HFFc6 (cell line): ENCODE measurements at regions not wholly inside any gene's neighbourhood (a gene's known extent, or its start where the extent isn't known, plus 50 kb on each side); places are given as distances from the start of the nearest gene placed in this dataset.

ENCODE experiments used
- DNase-seq: peaks from one replicate; pipeline ENCODE4 v3.0.0-alpha.2; 2018
- H3K27ac Mint-ChIP-seq: 2 replicates; pipeline ENCODE4 v1.8.0; 2020; ENCODE audit warnings: mild to moderate bottlenecking, mixed read lengths
- H3K27me3 Mint-ChIP-seq: 2 replicates; pipeline ENCODE4 v1.8.0; 2021; ENCODE audit warnings: mild to moderate bottlenecking, moderate library complexity, mixed read lengths; ENCODE audit not compliant: insufficient read depth
- H3K36me3 Mint-ChIP-seq: 2 replicates; pipeline ENCODE4 v1.8.0; 2021; ENCODE audit warnings: low read depth, mixed read lengths
- H3K4me1 Mint-ChIP-seq: 2 replicates; pipeline ENCODE4 v1.8.0; 2020; ENCODE audit warnings: low read depth, mixed read lengths
- H3K4me3 Mint-ChIP-seq: 2 replicates; pipeline ENCODE4 v1.8.0; 2020; ENCODE audit warnings: mild to moderate bottlenecking, moderate library complexity, mixed read lengths
- H3K9me3 Mint-ChIP-seq: 2 replicates; pipeline ENCODE4 v1.8.0; 2020; ENCODE audit warnings: mild to moderate bottlenecking, mixed read lengths
- TF ChIP-seq, protein P1 (sequence below): fragments of 200-600 bp; sonication (generic); IDR thresholded peaks from 2 replicates; pipeline ENCODE4 v1.5.0; 2021; ENCODE audit warnings: antibody characterized with exemption, mild to moderate bottlenecking

DNA sequence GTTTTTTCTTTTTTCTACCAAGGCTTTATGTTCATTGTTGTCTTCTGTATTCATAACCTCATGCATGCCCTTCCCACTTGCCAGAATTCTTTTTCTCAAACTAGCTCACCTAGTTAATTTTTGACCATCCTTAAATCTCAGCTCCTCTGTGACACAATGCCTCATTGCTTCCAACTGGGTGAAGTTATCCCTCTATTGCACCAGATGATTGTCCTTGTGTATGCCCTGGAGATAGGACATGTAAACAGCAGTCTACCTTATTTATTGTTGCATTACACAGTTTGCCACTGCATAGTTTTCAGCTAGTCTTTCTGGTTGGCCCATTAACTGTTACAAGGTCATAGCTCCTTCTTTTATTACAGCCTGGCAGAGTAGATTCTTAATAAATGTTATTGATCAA is 763.1 kb upstream of the COBL start:
- DNase-seq: no peak
- Mint-ChIP-seq H3K4me3 (no peak overlapping the region), H3K27me3 (no peaks in the 10 kb centered on the region), H3K9me3 (peaks cover 40% of the 10 kb centered on the region), H3K4me1 (no peaks in the 10 kb centered on the region), H3K27ac (no peak overlapping the region), H3K36me3 (no peaks in the 10 kb centered on the region)
- TF ChIP-seq, protein P1, sequence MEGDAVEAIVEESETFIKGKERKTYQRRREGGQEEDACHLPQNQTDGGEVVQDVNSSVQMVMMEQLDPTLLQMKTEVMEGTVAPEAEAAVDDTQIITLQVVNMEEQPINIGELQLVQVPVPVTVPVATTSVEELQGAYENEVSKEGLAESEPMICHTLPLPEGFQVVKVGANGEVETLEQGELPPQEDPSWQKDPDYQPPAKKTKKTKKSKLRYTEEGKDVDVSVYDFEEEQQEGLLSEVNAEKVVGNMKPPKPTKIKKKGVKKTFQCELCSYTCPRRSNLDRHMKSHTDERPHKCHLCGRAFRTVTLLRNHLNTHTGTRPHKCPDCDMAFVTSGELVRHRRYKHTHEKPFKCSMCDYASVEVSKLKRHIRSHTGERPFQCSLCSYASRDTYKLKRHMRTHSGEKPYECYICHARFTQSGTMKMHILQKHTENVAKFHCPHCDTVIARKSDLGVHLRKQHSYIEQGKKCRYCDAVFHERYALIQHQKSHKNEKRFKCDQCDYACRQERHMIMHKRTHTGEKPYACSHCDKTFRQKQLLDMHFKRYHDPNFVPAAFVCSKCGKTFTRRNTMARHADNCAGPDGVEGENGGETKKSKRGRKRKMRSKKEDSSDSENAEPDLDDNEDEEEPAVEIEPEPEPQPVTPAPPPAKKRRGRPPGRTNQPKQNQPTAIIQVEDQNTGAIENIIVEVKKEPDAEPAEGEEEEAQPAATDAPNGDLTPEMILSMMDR: no peak

- Mint-ChIP-seq H3K27me3 (no peaks in the 10 kb centered on the region), H3K9me3 (peaks cover 47% of the 10 kb centered on the region), H3K4me1 (no peaks in the 10 kb centered on the region)
Observed at GRCh38 chr7:52077571-52077970, 761.0 kb upstream of the COBL start.

DNA sequence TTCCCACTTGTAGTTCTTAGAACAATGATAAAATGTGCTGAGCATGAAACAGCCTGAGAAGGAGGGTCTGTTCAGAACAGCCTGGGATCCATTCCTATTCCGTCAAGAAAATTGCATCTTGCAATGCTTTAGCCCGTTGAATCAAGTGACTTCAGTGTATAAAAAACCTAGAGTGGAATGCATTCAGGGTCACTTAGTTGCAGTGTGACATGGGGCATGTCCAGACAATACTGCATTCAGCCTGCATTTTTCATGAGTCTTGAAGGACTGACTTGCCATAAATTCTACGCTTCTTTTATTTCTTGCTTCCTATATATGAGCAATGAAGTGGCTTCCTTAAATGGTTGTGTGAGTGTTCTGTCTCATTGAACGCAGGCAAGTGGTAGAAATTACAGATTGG is 758.3 kb upstream of the COBL start:
- Mint-ChIP-seq H3K4me1 (no peaks in the 10 kb centered on the region), H3K27ac (no peak overlapping the region), H3K9me3 (peaks cover 41% of the 10 kb centered on the region), H3K4me3 (no peak overlapping the region), H3K27me3 (no peaks in the 10 kb centered on the region), H3K36me3 (no peaks in the 10 kb centered on the region)
- no peak for DNase-seq
- TF ChIP-seq, protein P1: no peak

More at GRCh38 chr7:52077571-52077970, 761.0 kb upstream of the COBL start:
- TF ChIP-seq, protein P1: no peak
- no peak overlapping the region for H3K4me3 Mint-ChIP-seq
- H3K36me3 Mint-ChIP-seq: no peaks in the 10 kb centered on the region
- no peak for DNase-seq
- no peak overlapping the region for H3K27ac Mint-ChIP-seq

DNA sequence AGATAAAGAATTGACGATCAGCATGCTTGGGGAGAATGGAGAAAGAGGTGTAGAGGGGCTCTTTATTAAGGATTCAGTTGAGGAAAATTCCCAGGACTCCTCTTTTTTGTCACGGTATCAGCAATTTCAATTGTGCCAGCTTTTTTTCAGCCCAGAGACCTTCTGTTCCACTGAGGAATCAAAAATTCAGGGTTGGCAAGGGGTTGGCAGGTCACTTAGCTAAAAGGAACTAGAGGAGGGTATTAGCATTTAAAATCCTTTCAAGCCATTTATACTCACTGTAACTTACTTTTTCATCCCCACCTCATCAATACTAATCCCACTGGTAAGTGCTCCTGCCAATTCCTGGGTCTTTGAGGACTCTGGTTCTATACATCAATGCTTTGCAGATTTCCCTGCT is 757.5 kb upstream of the COBL start:
- Mint-ChIP-seq H3K4me1 (no peaks in the 10 kb centered on the region), H3K27me3 (no peaks in the 10 kb centered on the region), H3K27ac (no peak overlapping the region), H3K4me3 (no peak overlapping the region), H3K9me3 (peaks cover 41% of the 10 kb centered on the region), H3K36me3 (no peaks in the 10 kb centered on the region)
- DNase-seq: no peak
- TF ChIP-seq, protein P1: no peak

GRCh38 chr7:52071744-52072143 is 755.1 kb upstream of the COBL start:
- TF ChIP-seq, protein P1: no peak
- DNase-seq: no peak
- Mint-ChIP-seq H3K27me3 (no peaks in the 10 kb centered on the region), H3K4me3 (no peak overlapping the region), H3K4me1 (no peaks in the 10 kb centered on the region), H3K9me3 (peaks cover 28% of the 10 kb centered on the region), H3K36me3 (no peaks in the 10 kb centered on the region), H3K27ac (no peak overlapping the region)

DNA sequence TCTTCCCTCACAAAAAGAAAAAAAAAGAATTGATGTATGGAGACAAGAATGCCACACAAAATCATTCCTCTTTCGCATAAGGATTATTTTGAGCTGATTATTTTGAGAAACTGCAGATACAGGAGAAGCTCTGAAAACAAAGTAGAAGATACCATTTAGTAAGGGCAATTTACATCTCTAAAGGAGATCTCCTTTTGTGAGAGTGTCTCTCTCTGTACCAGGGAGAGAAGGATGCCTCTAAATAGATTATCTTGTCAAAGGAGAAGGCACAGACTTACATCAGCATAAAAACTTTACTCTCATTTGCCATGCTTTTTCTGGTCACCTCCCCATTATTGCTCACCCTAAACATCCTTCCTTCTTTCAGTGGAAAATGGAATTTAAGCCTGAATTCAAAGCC is 747.9 kb upstream of the COBL start:
- H3K27me3 Mint-ChIP-seq: no peaks in the 10 kb centered on the region

More for the DNA sequence above, 747.9 kb upstream of the COBL start:
- Mint-ChIP-seq H3K36me3 (no peaks in the 10 kb centered on the region), H3K9me3 (peaks cover 31% of the 10 kb centered on the region), H3K4me1 (no peaks in the 10 kb centered on the region), H3K27ac (no peak overlapping the region), H3K4me3 (no peak overlapping the region)
- TF ChIP-seq, protein P1: no peak
- no peak for DNase-seq
